ENCODE measurements at regions not wholly inside any gene's neighbourhood (a gene's known extent, or its start where the extent isn't known, plus 50 kb on each side); places are given as distances from the start of the nearest gene placed in this dataset.
A peak's percentile ranks its signal among the peaks of the same experiment; 100 is the strongest.

DNA sequence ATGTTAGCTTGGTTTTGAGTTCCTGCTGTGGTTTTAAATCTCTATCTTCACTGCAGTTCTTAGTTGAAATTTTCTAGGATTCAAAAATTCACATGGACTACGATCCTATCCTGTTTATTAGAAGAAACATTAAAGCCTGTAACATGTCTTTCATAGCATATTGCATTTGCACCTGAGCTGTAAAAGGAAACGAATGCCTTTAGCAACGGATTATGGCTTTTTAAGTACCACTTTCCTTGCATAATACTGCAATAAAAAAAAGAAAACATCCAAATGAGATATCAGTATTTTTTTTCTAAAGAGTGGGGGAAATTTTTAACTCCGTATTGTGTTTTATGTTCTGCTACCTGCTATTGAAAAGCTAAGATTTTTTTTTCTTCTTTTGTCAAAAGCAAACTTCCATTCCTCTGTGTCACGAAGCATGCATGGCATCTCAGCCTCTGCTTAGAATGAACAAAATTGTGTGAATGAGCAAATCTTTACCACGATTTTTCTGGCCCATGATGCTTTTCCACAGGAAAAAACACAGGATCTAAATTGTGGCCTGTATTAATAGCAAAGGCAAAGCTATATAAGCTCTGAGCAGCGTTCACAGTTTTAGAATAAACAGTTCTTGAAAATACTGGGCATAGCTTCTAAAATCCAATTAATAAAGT is 110.0 kb upstream of the CDIN1 start:
- DNase-seq (ENCODE audit: low spot score) = no peak

DNA sequence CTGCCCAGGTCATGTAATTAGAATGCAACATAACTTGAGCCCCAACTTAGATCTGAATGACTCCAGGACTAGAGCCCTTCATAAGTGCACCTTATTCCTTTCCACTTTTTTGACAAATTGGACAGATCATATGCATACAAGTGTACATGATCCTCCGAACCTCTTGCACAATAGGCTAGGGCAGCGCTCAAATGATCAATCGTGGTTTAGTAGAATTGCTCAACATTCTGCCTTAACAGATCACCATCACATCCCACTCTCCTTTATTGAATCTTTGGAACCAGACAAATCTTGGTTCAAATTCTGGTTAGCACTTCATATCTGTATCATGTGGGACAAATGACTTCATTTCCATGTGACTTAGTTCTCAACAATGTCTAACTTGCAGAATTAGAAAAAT is 106.8 kb upstream of the CDIN1 start:
- DNase-seq (ENCODE audit: low spot score) = no peak

DNA sequence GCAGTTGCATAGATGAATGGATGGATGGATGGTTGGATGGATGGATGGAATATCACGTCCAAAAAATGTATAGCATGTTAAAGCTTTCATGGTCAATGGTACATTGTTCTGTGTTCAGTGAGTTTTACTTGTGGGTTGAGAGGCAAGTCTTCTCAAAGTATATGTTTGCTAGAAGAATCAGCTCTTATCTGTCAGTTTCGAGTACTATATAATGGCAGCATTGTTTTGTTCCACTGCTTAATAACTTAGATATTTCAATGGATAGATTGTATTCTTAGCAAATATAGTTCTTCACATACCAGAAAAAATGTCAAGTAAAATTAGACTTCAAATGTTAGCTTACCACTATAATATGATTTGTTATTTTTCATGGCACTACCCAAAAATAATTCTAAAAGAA is 100.9 kb upstream of the CDIN1 start:
- DNase-seq (ENCODE audit: low spot score) = no peak

DNA sequence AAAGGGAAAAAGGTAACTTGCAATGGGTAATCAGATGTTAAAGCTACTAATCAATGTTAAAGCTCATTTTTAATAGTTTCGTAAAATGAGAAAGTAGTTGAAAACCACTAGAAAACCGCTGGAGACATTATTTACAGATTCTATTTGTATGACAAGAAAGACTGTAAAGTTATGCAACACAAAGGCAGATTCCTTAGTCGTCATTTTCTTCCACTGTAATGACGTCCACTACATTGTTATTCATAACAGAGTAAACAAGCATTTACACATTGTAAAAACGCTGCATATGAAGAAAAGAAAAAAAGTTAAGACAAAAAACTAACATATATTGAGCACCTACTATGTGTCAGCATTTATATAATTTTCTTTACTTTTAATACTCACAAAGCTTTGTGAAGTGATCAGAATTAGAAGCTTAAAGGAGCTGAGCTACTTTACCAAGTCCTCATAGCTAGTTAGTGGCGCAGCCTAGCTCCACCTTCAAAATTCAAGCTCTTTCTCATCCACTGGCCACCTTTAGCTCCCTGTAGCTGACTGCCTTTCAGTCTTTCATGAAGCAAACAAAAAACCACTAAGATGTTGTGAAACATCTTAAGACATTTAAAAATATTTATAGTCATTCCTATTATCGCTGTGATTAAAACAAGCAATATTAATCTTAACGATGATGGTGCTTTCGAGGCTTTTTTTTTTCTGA is 100.1 kb upstream of the CDIN1 start:
- no peak for DNase-seq (ENCODE audit: low spot score)

DNA sequence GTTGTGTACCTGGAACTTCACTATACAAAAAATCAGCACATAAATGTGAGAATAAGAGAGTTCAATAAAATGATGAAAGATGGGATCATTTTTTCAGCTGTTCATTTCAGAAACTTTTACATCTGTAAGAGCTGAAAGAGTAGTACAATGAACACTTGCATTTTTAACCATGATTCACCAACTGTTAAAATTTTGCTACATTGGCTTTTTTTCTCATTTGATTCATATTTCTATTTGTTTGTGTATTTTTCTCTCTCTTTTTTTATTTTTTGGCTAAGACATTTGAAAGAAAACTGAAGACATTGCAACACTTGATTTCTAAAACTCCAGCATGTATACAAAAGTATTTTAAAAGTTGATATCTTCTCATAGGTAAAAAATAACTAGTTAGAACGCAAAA is 98.3 kb upstream of the CDIN1 start:
- DNase-seq (ENCODE audit: low spot score) = no peak

DNA sequence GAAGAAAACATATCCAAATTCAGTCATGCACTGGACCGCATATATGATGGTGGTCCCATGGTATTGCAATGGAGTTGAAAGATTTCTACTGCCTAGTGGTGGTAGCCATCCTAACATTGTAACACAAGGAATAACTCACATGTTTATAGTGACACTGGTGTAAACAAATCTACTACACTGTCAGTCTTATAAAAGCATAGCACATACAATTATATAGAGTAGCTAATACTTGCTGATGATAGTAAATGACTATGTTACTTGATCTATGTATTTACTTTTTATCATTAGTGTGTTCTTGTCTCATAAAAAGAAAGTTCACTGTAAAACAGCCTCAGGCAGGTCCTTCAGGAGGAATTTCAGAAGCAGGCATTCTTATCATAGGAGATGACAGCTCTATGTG is 96.0 kb upstream of the CDIN1 start:
- DNase-seq (ENCODE audit: low spot score) = no peak

DNA sequence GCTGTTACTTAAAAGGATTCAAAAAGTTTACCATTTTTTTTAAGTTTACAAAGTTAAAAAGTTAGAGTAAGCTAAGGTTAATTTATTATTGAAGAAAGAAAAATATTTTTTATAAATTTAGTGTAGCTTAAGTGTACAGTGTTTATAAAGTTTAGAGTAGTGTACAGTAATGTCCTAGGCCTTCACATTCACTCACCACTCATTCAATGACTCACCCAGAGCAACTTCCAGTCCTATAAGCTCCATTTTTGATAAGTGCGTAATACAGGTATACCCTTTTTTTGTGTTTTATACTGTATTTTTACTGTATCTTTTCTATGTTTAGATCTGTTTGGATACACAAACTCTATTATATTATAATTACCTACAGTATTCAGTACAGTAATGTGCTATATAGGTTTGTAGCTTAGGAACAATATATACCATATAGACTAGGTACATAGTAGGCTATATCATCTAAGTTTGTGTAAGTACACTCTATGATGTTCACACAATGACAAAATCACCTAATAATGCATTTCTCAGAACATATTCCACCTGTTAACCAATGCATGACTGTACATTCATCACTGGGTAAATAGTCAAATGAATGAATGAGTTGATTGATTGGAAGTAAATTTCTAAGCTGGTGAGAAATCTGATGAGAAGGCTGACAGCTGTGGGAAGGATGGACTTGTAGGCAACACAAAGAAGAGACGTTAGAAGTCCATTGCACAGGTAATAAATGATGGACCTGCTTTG is 95.2 kb upstream of the CDIN1 start:
- no peak for DNase-seq (ENCODE audit: low spot score)

DNA sequence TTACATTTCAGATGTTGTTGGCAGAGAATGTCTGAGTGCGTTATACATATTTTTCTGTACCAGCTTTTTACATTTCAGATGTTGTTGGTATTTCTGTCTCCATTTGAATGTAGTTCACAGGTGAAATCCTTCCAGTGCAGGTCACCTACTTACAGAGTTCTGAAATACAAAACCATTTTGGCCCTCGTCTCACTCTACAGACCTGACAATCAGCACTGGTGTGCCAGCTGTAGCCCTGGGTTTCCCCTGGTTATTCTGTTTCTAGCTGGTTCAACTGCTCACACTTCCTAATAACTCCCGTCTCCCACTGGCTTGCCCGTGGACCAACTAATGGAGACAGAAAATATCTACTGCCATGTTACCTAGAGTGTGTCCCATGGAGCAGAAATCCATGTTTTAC is 87.5 kb upstream of the CDIN1 start:
- DNase-seq (ENCODE audit: low spot score) = no peak

DNA sequence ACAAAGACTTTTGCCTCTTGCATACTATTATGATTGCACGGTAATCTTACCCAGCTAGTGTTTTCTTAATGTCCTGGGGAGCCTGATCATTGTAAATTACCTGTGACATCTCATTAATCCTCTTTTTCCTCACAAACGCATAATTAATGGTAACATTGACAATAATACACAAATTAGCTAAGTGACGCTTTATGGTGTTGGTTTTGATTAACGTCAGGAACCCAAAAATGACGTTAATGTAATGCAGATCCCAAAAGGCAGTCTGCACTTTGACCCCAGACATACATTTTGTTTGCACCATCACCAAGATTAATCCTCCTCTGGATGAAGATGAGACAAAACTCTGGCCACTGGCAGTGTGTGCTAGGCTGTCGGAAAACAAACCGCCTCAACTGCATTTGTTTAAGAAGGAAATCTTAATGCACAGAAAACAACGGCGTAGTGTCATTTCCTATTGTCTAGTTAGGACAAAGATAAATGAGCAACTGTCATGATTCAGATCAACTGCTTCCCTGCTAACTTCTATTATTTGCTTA is 83.9 kb upstream of the CDIN1 start:
- DNase-seq (ENCODE audit: low spot score) = no peak

DNA sequence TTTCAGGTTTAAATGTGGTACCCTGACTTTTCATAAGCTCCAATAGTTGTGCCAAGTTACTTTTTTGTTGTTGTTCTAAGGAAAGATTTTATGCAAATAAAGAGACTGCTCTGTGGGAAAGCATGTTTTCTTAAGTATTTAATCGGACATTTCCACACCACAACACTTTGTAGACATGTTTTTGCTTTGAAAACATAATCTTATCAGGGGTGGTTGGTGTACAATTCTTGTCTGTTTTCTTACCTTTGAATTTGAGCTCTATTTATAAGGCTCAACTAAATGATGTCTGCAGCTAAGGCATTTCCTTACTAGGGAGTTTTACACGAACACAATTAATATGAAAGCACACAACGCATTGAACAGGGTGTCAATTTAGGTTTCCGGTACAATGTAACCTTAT is 81.5 kb upstream of the CDIN1 start:
- DNase-seq (ENCODE audit: low spot score) = no peak

DNA sequence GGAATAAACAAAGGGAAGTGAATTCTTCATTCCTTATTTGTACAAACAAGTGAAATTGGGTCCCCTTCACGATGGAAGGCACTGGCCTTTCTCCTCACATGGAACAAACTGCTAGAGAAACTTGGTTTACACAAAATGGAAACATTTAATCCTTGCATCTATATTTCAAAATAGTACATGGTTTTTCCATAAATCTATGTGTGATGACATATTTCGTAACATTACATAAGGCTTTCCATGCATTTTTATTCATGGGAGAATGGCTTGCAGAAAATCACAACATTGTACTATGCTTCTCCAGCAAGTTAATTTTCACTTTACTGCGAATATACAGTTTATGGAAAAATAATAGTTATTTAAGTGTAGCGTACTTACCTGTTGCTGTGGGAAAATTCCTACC is 81.0 kb upstream of the CDIN1 start:
- no peak for DNase-seq (ENCODE audit: low spot score)

DNA sequence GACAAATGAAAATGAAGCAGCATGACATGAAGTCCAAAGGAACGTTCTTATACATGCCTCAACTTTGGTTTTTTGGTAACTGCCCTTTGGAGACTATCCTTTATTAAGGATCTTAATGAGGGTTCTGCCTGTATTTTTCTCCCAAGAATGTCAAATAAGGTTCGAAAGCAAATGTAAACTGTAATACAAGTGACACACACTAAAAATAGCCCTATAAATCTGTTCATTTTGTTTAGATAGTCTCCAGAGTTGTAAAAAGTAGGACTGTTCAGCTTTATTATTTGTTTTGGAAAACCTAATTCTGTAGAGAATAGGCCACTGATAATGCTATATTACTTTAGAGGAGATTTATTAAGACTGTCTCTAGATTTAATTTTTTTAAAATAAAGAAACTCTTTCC is 80.5 kb upstream of the CDIN1 start:
- no peak for DNase-seq (ENCODE audit: low spot score)

DNA sequence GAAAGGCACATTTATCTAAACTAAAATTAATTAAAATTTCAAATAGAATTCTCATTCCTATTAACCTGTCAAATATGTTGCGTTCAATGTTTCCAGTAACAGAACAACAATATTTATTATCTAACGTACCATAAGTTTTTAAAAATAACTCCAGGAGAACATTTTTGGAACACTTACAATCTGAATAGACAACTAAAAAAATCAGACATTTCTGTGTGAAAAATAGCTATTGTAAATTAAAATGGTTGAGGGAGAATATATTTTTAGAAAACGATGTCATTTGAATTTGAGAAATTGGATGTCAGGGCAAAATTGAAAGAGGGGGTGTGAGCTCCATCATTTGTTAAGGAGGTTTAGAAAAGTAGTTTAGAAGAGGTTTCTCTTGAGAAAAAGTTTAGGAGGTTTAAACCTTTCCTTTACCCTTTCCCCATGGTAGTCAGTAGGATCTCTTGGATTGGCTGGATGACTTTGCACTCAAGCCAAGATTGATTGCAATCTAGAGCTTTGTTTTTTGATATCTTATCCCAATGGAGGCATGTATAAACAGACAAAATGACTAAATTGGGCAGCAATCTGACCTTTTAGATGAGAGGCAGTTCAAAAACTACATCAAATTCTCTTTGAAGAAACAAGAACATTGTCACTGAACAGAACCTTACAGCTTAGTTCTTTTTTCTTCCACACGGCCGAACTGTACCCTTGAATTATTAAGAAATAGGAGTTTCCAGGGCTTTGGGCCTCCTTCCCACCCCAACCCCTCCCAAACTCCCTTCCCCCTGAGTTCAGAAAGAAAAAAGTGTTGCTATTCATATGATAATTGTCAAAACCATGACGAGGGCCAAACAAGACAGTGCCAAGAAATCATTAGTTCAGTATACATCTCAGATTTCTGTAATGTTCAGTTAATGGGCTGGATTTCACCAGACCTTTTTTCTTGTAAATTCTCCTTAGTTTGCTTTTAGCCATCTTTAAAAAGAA is 79.7 kb upstream of the CDIN1 start:
- DNase-seq (ENCODE audit: low spot score) = no peak

DNA sequence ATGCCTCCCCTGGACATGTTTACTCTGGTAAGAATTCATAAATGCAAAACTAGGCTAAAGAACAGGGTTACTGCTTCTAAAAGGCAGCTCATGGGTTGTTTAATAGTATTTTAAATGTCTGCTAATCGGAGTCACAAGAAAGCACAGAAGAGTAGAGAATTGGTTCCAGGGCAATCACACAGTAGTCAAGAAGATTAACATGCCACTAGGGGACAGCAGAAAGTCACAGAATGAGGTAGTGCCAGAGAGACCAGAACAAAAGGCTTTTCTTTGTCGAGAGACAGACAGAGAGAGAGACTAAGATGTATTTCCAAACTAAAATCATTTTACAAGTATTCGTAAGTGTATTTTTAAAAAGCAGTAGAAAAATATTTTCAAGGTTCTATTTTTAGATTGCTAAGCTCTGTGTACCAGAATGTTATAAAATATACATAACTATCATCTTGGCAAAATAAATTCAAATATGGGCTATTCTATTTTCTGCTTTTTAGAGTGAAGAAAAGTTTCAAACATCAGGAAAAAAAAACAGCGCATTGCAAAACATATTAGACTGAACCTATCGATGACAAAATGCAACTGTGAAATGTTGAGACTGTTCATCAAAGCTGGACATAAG is 78.3 kb upstream of the CDIN1 start:
- DNase-seq (ENCODE audit: low spot score) = peak; percentile 51

DNA sequence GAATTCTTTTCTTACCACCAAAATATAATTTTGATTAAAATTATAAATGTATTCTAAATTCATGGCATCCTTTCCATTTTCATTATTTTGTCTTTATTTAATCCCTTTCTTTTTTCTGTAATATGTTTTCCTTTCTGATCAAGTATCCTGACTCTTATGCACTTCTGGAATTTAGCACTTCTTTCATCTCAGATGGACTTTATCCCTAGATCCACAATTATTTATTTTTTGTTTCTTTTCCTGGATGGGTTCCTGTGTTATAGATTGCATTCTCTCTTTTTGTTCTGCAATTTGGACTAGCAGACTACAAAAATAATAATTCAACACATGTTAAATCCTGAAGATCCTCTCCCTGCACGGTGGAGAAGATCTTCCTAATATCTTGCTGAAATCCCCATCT is 76.9 kb upstream of the CDIN1 start:
- DNase-seq (ENCODE audit: low spot score) = no peak

DNA sequence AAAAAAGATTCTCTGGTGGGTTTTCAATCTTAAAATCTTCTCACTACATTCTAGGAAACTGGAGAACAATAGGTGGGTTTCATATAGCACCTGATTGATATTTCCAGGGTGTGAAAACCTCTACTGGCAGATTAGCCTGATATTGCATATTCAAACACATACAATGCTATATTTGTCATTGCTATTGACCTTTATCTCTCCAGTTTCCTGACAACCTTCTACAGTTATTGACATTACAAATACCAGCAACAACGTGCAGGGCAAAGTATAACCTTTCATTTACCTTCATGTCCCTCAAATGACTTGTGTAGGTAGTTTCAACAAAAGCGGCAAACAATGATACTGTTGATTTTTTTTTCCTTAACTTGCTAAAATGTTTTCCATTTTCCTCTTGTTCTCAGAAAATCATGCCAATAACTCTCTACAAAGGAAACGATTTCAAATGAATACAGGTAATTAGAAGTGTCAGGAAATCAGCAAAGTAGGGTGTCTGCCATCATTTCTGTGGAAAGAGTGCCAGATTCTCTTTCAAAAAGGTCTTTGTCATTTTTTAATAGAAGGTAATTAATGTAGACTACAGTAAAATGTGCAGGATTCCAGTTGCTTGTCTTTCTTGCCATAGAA is 72.6 kb upstream of the CDIN1 start:
- no peak for DNase-seq (ENCODE audit: low spot score)

DNA sequence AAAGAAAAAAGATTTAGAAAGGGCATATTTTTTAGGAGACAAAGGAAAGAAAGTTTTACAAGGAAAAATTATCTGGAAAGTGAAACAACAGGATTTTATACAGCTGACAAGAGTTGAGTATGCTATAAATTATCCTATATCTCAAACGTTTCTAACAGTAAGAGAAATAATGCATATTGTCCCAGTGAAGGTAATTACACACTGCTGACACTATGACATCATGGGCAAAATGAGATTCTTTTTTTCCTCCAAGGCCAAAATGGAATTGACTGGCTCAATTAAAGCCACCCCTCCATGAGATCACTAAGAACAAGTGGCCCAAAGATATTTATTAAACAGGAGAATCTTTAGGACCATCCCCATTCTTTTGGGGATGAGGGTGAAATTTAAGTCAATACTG is 72.0 kb upstream of the CDIN1 start:
- no peak for DNase-seq (ENCODE audit: low spot score)

DNA sequence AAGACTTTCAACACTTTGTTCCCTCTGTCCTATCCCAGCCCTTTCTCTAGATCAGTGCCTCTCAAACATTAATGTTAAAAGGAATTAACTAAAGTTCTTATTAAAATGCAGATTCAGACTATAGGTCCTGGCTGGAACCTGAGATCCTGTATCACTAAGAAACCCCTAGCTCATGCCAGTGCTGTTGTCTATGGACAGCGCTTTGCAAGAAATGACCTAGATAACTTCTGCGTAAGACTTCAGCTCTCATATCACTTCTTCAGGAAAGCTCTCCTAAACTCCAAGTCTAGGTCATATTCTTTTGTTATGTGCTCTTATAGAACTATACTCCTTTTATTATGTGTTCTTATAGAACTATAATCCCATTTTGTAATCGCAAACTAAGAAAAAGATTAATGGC is 67.8 kb upstream of the CDIN1 start:
- no peak for DNase-seq (ENCODE audit: low spot score)

DNA sequence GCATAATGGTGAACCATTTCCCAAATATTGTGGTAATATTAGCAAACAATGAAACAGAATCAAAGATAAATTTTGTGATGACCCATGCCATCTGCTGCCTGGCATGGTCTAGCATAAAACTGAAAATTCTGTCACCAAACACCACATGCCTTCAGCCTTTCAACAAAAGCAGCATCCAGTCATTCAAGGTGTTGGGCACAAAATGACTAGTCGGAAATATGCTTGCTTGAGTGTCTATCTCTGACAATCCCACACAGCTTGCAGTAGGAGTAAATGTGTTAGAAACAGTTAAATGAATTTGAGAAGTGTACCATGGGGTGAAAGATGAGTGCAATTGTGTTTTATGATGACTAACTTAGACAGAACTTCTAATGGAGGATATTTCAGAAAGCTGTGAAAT is 61.7 kb upstream of the CDIN1 start:
- no peak for DNase-seq (ENCODE audit: low spot score)

DNA sequence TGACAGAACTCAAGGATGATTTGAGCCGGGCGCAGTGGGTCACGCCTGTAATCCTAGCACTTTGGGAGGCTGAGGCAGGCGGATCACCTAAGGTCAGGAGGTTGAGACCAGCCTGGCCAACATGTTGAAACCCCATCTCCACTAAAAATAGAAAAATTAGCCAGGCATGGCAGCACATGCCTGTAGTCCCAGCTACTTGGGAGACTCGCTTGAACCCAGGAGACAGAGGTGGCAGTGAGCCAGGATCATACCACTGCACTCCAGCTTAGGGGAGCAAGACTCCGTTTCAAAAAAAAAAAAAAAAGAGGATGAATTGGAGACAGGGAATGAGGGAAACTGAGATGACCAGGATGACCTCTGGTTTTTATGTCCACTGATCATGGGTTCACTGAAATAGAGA is 60.4 kb upstream of the CDIN1 start:
- no peak for DNase-seq (ENCODE audit: low spot score)

DNA sequence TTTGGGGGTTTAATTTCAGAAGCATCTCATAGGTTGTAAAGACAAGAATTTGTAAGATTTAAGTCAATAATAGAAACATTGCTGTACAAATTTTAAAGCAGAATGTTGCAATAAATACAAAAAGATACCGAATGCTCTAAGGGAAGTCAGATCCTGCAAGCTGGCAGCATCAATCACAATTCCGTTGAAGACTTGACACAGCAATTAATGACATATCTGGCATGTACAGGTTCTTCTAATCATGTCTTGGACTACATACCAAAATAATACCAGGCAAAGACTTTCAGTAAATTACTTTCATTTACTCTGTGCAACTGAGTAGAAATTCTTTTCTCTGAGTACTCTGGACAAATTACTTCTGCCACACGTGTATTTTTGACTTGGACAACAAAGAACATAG is 54.0 kb upstream of the CDIN1 start:
- DNase-seq (ENCODE audit: low spot score) = no peak

Data from D341Med (cell line).